ENCODE measurements at regions not wholly inside any gene's neighbourhood (a gene's known extent, or its start where the extent isn't known, plus 50 kb on each side); places are given as distances from the start of the nearest gene placed in this dataset.

DNA sequence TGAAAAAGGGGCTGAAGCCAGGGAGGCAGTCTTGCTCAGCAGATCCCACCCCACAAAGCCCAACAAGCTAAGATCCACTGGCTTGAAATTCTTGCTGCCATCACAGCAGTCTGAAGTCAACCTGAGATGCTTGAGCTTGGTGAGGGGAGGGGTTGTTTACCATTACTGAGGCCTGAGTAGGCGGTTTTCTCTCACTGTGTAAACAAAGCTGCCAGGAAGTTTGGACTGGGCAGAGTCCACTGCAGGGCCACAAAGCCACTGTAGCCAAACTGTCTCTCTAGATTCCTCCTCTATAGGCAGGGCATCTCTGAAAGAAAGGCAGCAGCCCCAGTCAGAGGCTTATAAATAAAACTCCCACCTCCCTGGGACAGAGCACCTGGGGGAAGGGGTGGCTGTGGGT lies 746.1 kb upstream of the LRRC4C start:
- no peak for DNase-seq

DNA sequence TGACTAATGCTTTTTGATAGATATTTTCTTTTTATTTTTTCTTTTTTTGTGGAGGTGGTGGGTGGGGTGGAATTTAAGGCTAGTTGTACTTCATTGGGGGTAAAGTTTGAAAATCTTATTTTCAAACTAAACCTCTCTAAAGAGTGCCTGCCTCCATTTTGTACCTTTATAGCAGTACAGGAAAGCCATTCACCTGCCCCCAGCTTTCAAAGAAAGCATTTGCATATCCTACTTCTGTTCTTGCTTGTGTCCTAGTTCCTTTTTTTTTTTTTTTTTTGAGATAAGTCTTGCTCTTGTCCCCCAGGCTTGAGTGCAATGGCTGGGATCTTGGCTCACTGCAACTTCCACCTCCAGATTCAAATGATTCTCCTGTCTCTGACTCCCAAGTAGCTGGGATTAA lies 766.2 kb upstream of the LRRC4C start:
- DNase-seq, result no peak

DNA sequence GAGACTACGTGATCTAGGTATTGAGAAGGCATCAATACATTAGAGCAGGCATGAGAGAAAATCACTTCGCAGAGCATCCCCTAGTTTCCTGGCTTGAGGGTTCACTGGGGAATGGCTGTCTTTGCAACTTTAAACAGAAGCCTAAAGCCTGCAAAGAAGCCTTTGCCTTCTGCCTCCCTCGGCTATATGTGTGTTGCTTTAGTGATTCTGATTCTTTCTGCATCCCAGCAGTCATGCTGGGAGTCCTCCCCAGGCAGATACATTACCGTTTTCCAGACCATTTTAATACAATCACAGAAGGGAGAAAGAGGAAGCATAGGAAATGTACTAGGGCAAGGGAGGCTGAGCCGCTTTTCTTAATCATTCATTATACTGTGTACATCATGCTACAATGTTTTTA lies 773.2 kb upstream of the LRRC4C start:
- DNase-seq, result no peak

DNA sequence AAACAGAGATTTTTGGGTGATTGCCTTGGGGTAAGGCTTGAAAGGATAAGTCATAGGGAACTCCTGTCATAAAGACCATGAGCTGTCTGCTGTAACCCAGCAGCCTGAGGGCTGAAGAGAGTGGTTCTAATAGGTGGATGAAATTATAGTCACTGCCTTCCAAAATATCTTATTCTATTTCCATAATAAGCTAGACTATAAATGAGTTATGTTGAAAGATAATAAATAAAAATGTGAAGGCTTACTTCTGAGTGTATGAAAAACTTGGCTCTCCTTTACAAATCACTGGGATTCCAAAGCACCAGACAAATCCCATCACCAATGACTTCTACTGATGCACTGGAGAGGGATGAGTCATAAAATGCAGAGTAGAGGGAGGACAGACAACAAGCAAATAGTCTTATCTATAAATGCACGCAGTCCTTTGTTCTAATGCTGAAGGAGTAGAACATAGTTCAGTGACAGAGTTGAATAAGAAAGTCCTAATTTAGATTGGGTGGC lies 775.0 kb upstream of the LRRC4C start:
- no peak for DNase-seq

DNA sequence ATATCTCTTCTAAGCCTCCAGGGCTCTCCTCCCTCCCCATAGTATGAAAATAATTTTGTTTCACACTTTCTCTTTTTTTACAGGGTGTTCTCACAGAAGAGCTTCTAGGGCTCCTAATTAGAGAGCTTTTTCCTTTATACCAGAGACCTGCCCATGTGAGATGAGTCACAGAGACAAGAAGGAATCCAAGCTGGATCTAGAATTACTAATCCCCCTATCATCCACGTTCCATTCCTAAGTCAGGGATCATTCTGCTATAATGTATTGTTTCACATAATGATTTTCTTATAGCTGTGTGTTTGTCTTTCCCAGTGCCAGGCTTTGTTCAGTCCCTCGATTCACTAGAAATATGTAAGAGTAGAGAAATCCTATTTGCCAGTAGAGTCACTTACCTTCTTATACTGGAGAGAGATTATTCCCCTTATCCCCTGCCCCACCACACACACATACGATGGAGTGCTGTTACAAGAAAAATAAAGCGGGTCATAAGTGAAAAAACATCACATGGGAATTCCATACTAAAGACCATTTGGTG lies 778.3 kb upstream of the LRRC4C start:
- no peak for DNase-seq

DNA sequence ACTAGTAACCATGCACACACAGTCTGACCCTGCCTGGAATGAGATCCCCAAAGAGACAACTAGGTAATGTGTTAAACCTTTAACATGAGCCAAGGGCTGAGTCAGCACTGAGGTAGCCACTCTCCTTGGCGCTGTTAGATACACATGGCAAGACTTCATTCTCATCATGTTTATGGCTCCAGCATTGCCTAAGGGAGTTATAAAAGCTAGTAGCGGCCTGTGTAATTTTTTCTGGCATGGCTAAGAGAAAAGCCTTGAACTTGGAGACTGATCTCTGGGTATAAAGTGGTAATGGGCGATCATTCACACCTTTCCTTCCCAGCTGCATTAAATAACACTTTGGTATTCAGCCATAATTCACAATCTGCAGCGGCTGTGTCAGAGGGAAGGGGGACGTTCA lies 779.7 kb upstream of the LRRC4C start:
- no peak for DNase-seq

DNA sequence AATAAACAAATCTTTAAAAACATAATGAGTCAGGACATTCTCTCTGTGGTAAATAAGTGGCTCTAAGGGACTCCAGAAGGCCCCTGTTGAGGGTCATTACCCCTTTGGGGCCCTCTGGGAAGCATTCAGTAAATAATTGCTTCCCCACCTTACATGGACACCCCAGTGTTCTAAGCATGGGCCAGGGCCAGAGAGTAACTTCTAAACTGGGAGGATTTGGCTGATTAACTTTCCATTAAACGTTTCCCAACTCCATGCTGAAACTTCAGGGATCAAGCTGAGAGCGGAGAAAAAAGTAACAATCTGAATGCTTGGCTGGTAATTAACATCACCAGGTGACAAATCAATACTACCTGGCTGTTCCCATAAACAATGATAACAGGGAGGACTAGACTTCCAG lies 783.9 kb upstream of the LRRC4C start:
- no peak for DNase-seq

DNA sequence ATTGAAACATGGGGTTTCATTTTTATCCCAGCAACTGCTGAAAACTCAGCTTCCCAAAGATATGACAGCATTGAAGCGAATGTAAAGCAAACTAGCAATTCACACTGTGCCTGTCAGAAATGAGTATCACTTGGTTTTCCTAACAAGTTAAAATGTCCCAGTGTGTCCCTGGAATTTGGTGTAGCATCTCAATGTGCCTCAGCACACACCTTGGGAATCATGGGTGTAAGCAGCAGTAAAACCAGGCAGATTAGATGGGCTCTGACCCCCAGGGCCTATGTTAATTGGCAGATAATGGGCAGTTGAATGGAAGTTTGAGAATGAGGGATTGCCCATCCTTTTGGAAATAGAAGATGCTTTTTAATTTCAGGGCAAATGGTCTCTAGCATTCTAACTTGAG lies 784.9 kb upstream of the LRRC4C start:
- no peak for DNase-seq

DNA sequence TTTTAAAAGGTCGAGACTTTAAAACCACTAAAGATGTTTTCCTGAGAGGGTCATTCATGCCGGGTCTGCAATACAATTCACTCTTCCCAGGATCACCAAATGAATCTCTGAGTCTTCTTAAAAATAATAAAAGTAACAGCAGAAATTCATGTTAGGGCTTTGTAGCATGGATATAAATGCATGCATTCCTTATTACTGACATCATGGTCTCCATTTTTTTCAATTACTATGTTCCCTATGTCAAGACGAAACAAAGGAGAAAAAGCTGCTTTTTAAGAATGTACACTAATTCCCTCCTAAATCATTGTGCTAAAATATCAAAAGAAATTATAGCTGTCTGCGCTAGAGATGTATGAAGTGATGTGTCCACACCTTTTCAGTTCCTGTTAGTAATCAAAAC lies 789.9 kb upstream of the LRRC4C start:
- DNase-seq, result no peak

DNA sequence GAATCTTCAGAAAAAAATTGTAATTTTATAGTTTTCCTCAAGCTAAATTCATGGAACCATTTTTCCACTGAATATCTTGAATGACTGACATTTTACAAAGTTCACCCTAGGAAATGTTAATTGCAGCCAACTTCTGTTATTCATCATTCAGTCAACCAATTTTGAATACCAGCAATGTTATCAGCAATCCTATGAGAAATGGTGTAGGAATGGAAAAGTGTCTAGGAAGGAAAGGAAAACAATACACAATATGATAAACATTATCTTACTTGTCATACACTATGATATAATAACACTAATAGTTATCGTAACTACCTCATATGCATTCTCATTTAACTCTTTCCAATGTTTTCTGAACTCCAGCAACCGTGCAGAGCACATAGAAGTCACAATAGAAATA lies 790.5 kb upstream of the LRRC4C start:
- DNase-seq, result no peak

DNA sequence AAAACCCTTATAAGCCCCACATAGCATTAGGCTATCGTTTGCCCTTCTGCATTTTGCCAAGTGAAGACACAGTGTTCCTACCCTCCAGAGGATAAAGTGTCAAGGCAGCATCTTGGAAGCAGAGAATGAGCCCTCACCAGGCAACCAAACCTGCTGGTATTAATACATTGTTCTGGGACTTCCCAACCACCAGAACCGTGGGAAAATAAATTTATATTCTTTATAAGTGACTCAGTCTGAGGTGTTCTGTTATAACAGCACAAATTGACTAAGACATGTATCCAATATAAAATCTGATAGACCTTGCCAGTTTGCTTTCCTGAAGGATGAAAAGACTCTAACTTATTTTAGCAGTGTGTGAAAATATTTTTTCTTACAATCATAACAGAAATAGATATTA lies 792.5 kb upstream of the LRRC4C start:
- no peak for DNase-seq

DNA sequence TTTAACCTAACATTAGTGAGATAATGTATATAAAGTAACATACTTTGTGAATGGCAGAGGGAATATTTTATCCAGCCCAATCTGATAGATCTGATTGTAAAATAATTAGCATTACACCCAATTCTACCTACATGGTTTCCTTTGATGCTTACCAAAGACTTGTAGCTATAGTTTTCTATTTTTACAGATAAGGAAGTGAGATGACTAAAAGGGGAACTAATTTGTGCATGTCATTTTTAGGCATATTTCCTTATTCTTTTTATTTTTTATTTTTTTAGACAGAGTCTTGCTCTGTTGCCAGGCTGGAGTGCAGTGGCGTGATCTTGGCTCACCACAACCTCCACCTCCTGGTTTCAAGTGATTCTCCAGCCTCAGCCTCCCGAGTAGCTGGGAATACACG lies 793.7 kb upstream of the LRRC4C start:
- DNase-seq, result no peak

DNA sequence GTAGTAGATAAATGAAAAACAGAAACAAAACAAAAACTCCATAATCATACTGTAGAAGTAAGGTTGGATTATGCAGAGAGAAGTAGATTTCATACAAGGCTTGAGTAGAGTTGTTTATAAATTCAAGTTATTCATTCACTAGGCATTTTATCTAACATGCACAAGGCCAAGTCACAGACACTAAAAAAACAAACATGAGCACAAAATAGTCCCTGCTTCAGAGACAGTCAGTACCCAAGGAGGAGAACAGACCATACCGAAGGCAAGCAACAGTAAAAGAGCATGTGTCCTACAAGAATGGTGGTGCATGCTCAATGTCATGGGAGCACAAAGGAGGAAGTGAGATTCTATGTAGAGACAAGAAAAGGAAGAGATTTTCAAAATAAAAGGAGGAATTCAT lies 796.5 kb upstream of the LRRC4C start:
- no peak for DNase-seq

DNA sequence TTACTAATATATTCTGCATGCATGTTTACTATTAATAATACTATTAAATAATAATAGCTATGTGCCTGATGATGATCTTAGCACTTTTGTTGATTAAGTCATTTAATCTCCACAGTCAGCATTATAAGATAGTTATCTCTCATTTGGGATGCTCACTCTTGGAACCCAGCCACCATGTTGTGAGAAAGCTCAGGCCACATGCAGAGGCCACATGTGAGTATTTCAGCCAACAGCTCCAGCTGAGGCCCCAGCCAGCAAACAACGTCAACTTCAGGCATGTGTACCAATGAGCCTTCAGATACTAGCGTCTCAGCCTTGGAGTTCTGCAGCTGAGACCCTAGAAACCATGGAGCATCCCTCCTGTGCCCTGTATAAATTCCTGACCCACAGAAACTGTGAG lies 798.1 kb upstream of the LRRC4C start:
- no peak for DNase-seq

DNA sequence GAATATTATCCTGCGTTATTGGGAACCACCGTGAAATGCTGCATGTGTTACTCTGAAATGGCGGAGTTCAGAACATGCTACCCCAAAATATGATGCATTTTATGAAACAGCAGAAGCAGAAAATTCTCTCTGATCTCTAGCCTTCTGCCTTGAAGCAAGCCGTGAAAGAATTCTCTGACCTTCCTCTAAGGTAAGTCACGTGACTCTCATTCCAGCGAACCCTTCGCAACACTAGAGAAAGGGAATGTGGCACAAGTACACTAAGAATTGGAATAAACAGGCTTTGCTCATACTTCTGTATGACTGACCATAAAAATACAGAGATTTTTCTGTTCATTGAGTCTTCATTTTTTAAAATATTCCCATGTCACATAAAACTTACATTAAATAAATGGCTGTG lies 805.6 kb upstream of the LRRC4C start:
- no peak for DNase-seq

DNA sequence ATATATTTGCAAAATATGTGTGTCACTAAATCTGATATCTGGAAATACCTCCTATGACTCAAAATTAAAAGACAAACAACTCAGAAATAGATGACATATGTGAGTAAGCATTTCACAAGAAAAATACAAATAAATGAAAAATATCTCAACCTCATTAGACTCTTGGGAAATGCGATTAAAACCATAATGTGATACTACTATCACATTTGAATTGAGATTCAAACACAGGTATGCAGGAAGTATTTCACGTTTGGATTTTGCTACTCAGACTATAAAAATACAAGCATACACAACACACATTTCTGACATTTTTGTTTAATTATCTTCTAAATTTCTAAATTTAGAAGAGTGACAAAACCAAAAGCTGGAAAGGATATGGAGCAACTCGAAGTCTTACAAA lies 811.9 kb upstream of the LRRC4C start:
- no peak for DNase-seq

DNA sequence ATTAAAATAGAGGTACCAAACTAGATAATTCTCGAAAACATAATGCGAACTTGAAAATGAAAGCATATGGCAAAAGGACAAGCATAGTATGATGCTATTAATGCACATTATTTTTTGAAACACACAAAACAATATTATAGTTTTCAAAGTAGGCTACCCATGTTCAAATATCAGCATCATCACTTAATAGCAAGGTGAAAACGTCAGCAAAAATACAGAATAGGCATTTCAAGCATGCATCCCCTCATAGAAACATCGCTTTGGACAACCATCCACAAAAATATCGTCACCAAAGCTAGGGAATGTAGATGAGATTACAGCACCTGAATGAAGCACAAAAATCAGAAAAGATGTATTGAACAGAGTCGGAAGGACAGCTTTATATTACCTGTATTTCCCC lies 814.5 kb upstream of the LRRC4C start:
- DNase-seq, result no peak

DNA sequence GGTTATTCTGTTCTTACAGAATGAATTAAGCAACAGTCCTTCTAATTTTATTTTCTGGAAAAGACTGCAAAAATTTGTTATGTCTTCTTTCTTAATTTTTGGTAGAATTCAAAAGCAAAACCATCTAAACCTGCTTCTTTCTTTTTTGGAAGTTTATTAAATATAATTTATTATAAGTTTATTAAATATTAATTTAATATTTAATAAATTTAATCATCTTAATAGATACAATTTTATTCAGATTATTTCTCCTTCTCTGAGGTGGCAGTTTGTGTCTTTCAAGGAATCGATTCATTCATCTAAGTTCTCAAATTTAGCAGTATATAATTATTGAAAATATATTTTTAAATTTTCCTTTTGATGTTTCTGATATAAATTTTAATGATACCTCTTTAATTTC lies 837.5 kb upstream of the LRRC4C start:
- DNase-seq, result no peak

DNA sequence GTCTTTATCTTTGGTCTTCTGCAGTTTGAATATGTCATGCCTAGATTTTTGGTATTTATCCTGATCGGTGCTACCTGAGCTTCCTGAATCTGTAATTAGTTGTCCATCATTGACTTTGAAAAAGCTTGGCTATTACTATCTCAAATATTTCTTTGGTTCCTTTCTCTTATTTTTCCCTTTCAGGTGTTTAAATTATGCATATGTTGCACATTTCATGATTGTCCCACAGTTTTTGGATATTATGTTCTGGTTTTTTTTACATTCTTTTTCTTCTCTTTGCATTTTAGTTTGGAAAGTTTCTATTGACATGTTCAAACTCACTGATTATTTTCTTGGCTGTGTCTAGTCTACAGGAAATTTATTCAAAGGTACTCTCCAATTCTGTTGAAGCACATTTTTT lies 840.3 kb upstream of the LRRC4C start:
- DNase-seq, result no peak

DNA sequence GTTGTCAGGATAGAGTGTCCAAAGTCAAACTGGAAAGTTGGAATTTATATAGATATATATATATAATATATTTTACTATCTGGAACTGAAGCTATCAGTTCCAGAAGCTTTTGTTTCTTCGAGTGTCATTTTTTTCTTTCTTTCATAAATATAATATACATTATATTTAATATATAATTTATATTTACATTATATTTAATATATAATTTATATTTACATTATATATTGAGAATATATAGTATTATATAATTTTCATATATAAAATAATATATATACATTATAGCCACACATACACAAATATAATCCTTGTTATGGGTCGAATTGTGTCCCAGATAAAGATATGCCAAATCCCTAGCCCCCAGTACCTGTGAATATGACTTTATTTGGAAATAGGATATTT lies 842.3 kb upstream of the LRRC4C start:
- no peak for DNase-seq

DNA sequence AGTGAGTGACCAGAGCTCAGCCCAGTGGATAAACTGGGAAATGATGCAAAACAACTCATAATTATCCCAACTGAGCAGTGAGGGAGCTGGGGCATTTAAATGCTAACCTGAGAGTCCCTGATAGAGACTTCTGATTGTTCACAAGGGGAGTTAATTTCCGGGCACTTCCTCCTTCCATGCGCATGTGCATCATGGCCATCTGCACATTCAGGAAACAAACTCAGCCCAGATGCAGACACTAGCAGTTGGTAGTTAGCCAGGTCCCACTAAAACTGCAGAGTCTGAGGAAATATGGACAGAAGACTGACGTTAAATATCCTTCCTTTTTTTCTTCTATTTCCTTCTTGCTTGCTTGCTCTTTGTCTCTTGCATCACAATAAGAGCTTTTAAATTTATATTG lies 852.1 kb upstream of the LRRC4C start:
- no peak for DNase-seq

DNA sequence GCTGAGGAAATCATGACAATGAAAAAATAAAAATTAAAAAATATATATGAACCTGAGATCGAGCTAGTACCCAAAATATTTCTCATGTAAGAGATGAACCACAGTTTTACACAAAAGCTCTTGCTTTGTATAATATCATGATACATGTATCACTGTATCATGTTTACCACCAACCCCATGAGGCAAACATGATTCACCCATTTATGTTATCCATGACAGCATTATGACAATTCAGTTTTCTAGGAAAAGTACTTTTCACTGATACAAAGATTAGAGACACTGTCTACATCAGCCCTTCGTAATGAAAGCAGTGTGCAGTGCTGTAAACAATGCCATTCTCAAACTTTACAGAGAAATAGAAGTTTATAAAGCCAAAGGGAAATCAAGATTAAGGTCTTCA lies 852.5 kb upstream of the LRRC4C start:
- no peak for DNase-seq

DNA sequence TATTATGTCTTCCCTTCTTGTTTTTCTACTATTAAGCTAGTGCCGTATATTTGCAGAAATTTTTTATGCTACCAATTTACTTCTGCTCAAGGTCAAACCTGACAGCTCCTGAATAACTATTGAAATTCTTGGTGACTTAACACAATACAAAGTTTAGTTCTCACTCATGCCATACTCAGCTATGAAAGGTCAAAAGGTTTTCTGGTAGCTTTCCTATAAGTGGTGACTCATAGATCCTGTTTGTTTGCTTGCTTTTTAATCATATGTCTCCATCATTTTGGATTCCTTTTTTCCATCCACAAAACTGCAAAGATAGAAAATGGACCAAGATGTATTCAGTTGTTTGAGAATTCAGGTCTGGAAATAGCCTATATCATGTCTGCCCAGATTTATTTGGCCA lies 855.8 kb upstream of the LRRC4C start:
- no peak for DNase-seq

DNA sequence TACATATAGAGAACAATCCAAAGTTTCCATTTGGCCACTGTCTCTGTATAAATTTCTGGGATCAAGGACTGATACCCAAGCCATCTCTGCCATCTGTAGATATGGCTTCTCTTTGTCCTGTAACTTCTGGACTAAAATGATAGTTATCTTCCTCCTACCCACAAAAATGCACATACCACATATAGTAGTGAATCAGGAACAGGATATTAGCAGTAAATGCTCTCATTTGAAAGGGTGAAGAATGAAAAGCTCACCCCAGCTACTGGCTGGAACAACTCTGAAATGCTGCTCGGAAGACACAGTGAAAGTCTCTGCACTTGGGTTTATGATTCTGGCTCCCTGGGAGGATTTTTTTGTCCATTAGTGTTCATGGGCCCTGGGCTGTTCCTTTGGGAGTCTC lies 856.4 kb upstream of the LRRC4C start:
- no peak for DNase-seq

DNA sequence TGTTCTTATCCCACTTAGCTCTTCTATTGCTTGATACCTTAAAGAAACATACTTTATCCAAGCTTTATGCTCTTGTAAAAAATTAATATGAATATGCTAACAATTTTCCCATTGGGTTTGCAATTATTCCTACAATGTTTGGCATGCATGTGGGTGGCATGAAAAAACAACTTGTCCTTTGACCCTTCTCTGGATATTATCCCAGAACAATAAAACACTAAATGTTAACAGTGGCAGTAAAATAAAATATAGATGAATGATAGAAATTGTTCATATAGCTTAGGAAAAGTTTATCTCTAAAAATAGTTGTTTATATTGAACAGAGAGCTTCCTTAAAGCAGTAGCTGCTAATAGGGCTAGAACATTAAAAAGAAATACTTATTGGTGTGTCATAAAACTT lies 860.5 kb upstream of the LRRC4C start:
- no peak for DNase-seq
